ENCODE measurements at regions not wholly inside any gene's neighbourhood (a gene's known extent, or its start where the extent isn't known, plus 50 kb on each side); places are given as distances from the start of the nearest gene placed in this dataset.
A peak's percentile ranks its signal among the peaks of the same experiment; 100 is the strongest.

GRCh38 chr11:45538363-45538762, 127.1 kb downstream of the CHST1 start:
- H3K27me3 Mint-ChIP-seq (ENCODE audit: insufficient read depth, low read depth, poor library complexity): peaks cover 11% of the 10 kb centered on the region
- no peaks in the 10 kb centered on the region for H3K9me3 Mint-ChIP-seq
- no peaks in the 10 kb centered on the region for H3K4me1 Mint-ChIP-seq
- Histone ChIP-seq H3F3A (replicated peaks; ENCODE audit: low read depth) (no peaks in the 10 kb centered on the region), H3K4me2 (no peak overlapping the region), H3K79me2 (replicated peaks; ENCODE audit: insufficient read depth) (no peaks in the 10 kb centered on the region), H3K27me3 (ENCODE audit: insufficient read depth) (no peaks in the 10 kb centered on the region), H2AFZ (no peak overlapping the region), H3K9me2 (ENCODE audit: insufficient read depth) (no peaks in the 10 kb centered on the region), H4K20me1 (replicated peaks; ENCODE audit: insufficient read depth) (no peaks in the 10 kb centered on the region), H3K36me3 (ENCODE audit: insufficient read depth) (no peaks in the 10 kb centered on the region), H3K27ac (ENCODE audit: low read depth) (no peak overlapping the region), H3K4me3 (no peak overlapping the region), H3K4me1 (ENCODE audit: insufficient read depth) (no peaks in the 10 kb centered on the region)
- no peak overlapping the region for H3K27ac Mint-ChIP-seq
- DNase-seq (ENCODE audit: low spot score): no peak
- ATAC-seq: peak; percentile 25; the same call in 2 of the 3 replicates
- TF ChIP-seq NANOG (IDR thresholded peaks at IDR 0.05; ENCODE audit: borderline replicate concordance) (no peak), EZH2 (IDR thresholded peaks at IDR 0.05; ENCODE audit: low read depth, unreplicated experiment) (no peak), STAT1 (IDR thresholded peaks at IDR 0.05; ENCODE audit: unreplicated experiment) (no peak), CTCF (conservative IDR thresholded peaks at IDR 0.05; ENCODE audit: low read depth in 2 of 2) (0 out of 4 replicates have a peak, but pooled peaks of 1 of the 2 experiments have one; percentile 10), ZNF462 (CRISPR knock-in tag; IDR thresholded peaks at IDR 0.05) (no peak), CREB1 (CRISPR knock-in tag; IDR thresholded peaks at IDR 0.05; ENCODE audit: low read depth) (no peak)
- no peak overlapping the region for H3K4me3 Mint-ChIP-seq
- H3K36me3 Mint-ChIP-seq (ENCODE audit: low read depth): no peaks in the 10 kb centered on the region

Data from GM23338 (cell line).